Adipocyte (in vitro differentiated cells): ENCODE measurements at regions not wholly inside any gene's neighbourhood (a gene's known extent, or its start where the extent isn't known, plus 50 kb on each side); places are given as distances from the start of the nearest gene placed in this dataset.
A peak's percentile ranks its signal among the peaks of the same experiment; 100 is the strongest.

Source experiments
- DNase-seq: peaks from one replicate; pipeline ENCODE4 v3.0.0-alpha.2; 2015; ENCODE audit warnings: low read depth
- H3K27me3 ChIP-seq: replicated peaks from 2 replicates; pipeline ENCODE4 v1.7.0; 2013; ENCODE audit warnings: mild to moderate bottlenecking, low read length, moderate library complexity; ENCODE audit not compliant: control insufficient read depth, insufficient read depth
- H3K36me3 ChIP-seq: 2 replicates; pipeline ENCODE4 v1.7.0; 2013; ENCODE audit warnings: low read length, mild to moderate bottlenecking, moderate library complexity; ENCODE audit not compliant: control insufficient read depth, insufficient read depth, severe bottlenecking
- H3K4me1 ChIP-seq: 2 replicates; pipeline ENCODE4 v1.7.0; 2013; ENCODE audit warnings: mild to moderate bottlenecking, low read length, moderate library complexity; ENCODE audit not compliant: control insufficient read depth, insufficient read depth
- H3K4me3 ChIP-seq: 2 replicates; pipeline ENCODE4 v1.7.0; 2013; ENCODE audit warnings: mild to moderate bottlenecking, low read length, moderate library complexity
- H3K9ac ChIP-seq: 2 replicates; pipeline ENCODE4 v1.7.0; 2013; ENCODE audit warnings: mild to moderate bottlenecking, low read length, moderate library complexity
- H3K9me3 ChIP-seq: 2 replicates; pipeline ENCODE4 v1.7.0; 2013; ENCODE audit warnings: mild to moderate bottlenecking, low read length, moderate library complexity; ENCODE audit not compliant: control insufficient read depth

DNA sequence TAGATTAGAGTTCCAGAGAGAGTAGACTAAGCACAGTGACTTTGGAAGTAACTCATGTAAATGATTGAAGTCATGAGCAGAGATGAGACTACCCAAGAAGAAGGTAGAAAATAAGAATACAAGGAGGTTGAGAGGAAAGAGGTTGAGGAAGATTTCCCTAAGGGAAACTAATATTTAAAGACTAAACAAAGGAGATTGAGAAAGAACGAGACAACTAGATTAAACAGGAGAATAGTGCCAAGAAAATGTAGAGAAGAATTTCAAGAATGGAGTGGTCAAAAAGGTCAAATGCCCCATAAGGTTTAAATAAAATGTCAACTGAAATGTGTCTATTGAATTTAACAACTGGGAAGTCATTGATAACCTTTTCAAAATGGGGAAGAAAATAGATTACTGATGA is 59.0 kb downstream of the RPS29 start:
- no peaks in the 10 kb centered on the region for H3K27me3 ChIP-seq
- H3K9ac ChIP-seq = no peak overlapping the region
- no peak overlapping the region for H3K4me3 ChIP-seq
- peaks cover 5% of the 10 kb centered on the region for H3K4me1 ChIP-seq
- H3K36me3 ChIP-seq = no peaks in the 10 kb centered on the region
- DNase-seq = no peak
- no peaks in the 10 kb centered on the region for H3K9me3 ChIP-seq

DNA sequence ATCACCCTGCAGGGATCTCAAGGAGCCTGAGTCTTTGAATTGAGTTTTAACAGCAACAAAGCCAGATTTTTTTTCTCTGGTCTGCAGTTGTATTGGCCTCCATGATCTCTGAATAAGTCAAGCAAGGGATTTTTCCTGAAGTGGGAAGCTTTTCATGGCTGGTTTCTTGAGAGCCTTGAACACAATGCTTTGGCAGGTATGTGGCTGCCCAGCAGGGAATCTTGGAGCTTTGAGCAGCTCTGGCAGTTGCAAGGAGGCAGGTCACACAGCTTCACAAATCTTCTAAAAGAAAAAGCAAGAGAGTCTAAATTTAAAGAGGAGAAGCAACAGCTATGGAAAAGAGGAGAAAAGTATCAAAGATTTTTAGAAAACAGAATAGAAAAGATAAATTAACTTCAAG is 60.1 kb downstream of the RPS29 start:
- Histone ChIP-seq H3K4me3 (no peak overlapping the region), H3K9me3 (no peaks in the 10 kb centered on the region), H3K4me1 (peaks cover 5% of the 10 kb centered on the region), H3K27me3 (no peaks in the 10 kb centered on the region), H3K36me3 (no peaks in the 10 kb centered on the region), H3K9ac (no peak overlapping the region)
- DNase-seq = no peak

DNA sequence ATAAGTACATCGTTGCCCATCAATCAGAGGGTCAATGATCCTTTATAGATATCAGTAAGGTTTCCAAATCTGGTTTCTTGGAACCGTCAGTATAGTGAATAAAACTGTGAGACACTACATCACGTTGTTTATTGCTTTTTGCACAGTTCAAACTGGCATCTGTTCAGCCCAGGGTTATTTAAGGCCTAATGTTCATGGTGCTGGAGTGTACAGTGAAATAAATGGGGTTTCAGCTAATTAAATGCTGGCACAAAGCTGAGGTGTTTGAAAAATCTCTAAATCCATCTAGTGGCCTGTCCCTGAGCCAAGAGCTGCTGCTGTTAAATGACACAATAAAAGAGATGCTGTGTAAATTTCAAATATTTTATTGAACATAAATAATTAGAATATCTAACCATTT is 69.9 kb downstream of the RPS29 start:
- Histone ChIP-seq H3K4me3 (no peak overlapping the region), H3K36me3 (no peaks in the 10 kb centered on the region), H3K9me3 (no peaks in the 10 kb centered on the region), H3K27me3 (peaks cover 3% of the 10 kb centered on the region), H3K9ac (no peak overlapping the region), H3K4me1 (peaks cover 11% of the 10 kb centered on the region)
- DNase-seq = no peak

DNA sequence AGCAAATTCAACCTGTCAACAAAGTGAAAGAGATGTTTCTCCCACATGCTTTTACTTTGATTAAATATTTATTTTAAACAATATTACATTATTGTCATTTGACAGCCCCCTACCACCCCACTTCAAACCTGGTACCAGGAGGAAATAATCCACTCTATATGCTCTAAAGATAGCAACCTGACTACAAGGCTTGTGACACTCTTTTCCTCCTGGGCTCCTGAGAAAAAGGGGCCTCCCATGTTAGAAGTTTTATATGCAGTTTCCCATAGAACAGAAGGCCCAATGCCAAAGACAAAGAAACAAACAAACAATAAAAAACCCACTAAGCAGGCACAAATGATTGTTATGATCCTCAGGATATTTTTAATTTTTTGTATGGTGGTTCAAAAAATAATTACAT is 73.6 kb downstream of the RPS29 start:
- H3K9me3 ChIP-seq = peaks cover 5% of the 10 kb centered on the region
- no peak overlapping the region for H3K4me3 ChIP-seq
- DNase-seq = no peak
- H3K4me1 ChIP-seq = peaks cover 11% of the 10 kb centered on the region
- H3K27me3 ChIP-seq = no peaks in the 10 kb centered on the region
- H3K36me3 ChIP-seq = no peaks in the 10 kb centered on the region
- no peak overlapping the region for H3K9ac ChIP-seq

DNA sequence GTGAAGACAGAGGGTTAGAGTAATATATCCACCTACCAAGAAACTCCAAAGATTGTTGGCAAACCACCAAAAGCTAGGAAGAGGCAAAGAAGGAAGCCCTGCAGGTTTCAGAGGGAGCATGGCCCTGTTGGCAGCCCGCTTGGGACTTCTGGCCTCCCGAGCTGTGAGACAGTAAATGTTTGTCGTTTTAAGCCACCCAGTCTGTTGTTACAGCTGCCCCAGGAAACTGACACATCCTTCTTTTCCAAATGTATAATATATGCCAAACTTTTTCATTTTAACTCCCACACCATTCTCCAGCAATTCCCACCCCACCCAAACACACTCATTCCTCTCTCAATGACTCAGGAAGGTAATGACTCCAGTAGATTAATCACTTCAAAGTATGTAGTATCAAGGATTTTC is 74.0 kb downstream of the RPS29 start:
- H3K4me1 ChIP-seq = peaks cover 11% of the 10 kb centered on the region
- H3K36me3 ChIP-seq = no peaks in the 10 kb centered on the region
- peaks cover 5% of the 10 kb centered on the region for H3K9me3 ChIP-seq
- H3K27me3 ChIP-seq = no peaks in the 10 kb centered on the region
- no peak overlapping the region for H3K9ac ChIP-seq
- H3K4me3 ChIP-seq = no peak overlapping the region
- peak; percentile 23 for DNase-seq

DNA sequence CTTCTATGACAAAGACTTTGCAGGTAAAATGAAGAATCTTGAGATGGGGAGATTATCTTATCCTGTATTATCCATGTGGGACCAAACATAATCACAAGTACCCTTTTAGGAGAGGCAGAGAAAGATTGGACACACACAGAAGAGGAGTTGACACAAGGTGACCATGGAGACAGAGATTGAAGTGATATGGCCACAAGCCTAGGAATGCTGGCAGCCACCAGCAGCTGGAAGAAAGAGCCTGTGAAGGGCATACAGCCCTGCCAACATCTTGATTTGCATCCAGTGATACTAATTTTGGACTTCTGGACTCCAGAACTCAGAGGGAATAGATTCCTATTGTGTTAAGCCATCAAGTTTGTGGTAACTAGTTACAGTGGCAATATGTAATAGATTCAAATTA is 78.1 kb downstream of the RPS29 start:
- peaks cover 5% of the 10 kb centered on the region for H3K9me3 ChIP-seq
- H3K36me3 ChIP-seq = no peaks in the 10 kb centered on the region
- no peak for DNase-seq
- H3K27me3 ChIP-seq = no peaks in the 10 kb centered on the region
- peaks cover 11% of the 10 kb centered on the region for H3K4me1 ChIP-seq
- no peak overlapping the region for H3K9ac ChIP-seq
- no peak overlapping the region for H3K4me3 ChIP-seq

DNA sequence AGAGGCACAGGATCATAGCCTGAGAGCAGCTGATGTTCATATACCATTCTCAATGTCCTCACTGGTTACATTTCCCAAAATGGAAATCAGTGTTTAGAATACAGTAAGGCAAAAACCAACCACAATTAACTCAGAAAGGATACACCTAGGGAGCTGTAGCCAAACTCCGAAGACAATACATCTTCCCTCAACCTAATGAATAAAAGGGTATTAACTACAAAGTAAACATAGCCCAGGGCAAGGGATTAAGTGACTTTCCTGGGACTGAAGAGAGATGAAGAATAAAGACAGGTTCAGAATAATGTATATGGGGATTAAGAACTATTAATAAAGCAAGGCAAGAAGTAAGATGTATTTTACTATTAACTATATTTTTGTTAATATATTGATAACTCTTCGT is 79.5 kb downstream of the RPS29 start:
- Histone ChIP-seq H3K9ac (no peak overlapping the region), H3K4me3 (no peak overlapping the region)
- no peak for DNase-seq

DNA sequence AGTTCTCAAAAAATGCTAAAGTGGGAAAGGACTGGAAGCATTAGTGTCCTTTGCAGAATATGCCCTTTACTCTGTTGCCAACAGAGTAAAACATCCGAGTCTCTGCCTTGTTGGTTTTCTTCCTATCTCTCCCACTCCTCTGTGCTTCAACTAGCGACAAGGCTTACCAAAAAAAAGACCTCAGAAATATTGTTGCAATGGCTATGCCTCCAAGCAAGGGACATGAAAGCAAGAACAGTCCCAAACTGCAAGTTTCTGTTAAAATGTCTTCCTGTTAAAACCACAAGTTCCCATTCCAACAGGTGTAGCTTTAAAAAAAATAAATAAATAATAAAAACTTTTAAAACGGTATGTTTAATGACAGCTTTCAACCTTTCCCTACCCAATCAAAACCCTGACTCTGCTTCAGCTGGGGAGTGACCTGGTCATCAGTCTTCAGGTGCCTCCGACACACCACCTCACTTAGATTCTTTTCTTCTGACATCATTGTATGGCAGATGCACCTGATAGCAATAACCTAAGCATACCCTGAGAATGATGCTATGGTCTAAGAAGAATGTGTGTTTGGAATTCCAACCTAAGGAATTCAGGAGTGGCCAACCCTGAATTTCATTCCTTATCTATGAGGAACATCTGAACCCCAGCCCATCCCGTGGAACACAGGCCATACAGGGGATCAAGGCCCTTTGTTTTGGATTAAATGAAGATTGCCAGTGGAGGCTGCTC is 81.0 kb downstream of the RPS29 start:
- H3K9ac ChIP-seq = no peak overlapping the region
- no peaks in the 10 kb centered on the region for H3K4me1 ChIP-seq
- peaks cover 13% of the 10 kb centered on the region for H3K27me3 ChIP-seq
- no peak overlapping the region for H3K4me3 ChIP-seq
- no peaks in the 10 kb centered on the region for H3K36me3 ChIP-seq
- DNase-seq = no peak
- H3K9me3 ChIP-seq = peaks cover 5% of the 10 kb centered on the region

More for the DNA sequence above, 79.5 kb downstream of the RPS29 start:
- Histone ChIP-seq H3K27me3 (peaks cover under 1% of the 10 kb centered on the region), H3K9me3 (peaks cover 5% of the 10 kb centered on the region), H3K4me1 (no peaks in the 10 kb centered on the region), H3K36me3 (no peaks in the 10 kb centered on the region)

DNA sequence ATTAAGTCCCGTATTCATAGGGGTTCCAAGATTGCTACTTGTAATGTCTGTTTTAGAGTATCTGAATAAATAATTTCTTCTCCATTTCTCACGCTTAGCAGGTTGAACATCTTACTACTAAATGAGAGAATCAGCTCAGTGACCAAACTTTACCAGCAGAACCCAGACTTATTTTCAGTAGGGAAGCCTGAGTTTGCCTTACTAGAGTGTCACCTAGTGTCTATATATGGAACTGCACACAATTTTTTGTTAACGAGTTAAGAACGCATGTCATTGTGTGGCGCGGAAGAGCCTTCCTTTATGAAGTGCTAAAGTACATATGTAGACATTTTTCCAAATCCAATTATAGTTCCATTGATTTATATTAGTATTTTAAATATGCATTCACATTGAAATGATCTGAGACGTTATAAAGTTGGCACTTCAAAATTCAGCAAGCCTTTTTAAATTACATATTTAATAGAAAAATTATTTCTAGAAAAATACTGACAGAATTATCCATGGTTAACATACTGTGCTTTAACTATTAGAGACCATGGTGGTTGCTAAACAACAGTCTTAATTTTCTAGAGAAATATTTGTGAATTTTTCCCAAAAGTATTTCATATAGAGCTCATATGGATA is 88.3 kb downstream of the RPS29 start:
- H3K36me3 ChIP-seq = no peaks in the 10 kb centered on the region
- no peaks in the 10 kb centered on the region for H3K4me1 ChIP-seq
- peaks cover 18% of the 10 kb centered on the region for H3K27me3 ChIP-seq
- no peak overlapping the region for H3K4me3 ChIP-seq
- H3K9ac ChIP-seq = no peak overlapping the region
- peak; percentile 87 for DNase-seq
- no peaks in the 10 kb centered on the region for H3K9me3 ChIP-seq

DNA sequence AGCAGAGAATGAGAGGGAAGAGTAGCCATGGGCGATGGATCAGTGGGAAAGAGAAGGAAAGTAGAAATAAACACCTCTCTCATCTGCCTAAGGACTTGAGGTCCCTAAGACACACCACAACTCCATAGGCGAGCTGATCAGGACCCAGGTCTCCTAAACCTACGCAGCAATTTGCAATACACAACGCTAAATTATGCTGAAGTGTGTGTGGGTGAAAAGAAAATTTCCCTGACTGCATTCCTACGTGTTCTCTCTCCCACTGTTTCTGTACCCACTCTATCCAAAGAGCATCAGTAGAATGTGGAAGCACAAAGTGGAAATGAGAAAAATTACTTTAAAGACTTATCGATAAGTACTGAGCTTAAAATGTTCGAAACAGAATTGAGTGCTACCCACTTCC is 88.9 kb downstream of the RPS29 start:
- Histone ChIP-seq H3K36me3 (no peaks in the 10 kb centered on the region), H3K9me3 (no peaks in the 10 kb centered on the region), H3K4me1 (no peaks in the 10 kb centered on the region), H3K4me3 (no peak overlapping the region), H3K27me3 (peaks cover 18% of the 10 kb centered on the region), H3K9ac (no peak overlapping the region)
- DNase-seq = no peak

DNA sequence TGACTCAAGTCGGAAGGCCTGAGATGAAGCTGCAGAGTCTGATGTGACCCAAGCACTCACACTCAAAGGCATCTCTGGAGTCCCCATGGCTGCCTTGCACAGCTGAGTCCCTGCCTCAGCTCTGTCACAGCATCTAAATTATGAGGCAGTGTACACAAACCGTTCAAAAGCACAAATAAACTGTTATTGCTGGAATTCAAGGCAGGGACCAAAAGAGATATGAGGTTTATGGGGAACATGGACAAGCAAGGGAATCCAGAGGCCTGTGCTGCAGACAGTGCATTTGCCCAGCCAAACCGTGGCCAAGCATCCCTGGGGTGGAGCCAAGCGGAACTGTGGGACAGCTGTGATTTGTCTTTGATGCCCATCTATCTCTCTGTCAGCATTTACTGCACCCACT is 91.3 kb downstream of the RPS29 start:
- H3K4me1 ChIP-seq = no peaks in the 10 kb centered on the region
- no peak for DNase-seq
- H3K27me3 ChIP-seq = peaks cover 1% of the 10 kb centered on the region
- H3K9me3 ChIP-seq = no peaks in the 10 kb centered on the region
- no peaks in the 10 kb centered on the region for H3K36me3 ChIP-seq
- H3K4me3 ChIP-seq = no peak overlapping the region
- H3K9ac ChIP-seq = no peak overlapping the region

DNA sequence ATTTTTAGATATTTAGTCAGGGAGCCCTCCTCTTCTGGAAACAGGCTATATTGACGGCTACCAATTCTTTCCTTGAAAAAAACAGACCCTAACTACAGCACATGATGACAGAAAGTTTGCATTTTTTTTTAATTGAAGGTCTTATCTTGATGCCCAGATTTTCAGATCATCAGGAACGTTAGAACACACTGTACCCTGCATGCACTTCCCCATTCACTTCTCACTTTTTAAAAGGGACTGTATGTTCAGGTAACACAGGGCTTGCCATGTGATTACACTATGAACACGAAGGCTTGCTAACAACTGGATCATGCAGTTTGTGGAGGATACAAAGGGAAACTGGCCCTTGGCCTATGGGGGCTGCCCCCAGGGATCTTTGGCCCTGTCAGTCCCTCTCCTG is 92.6 kb downstream of the RPS29 start:
- no peaks in the 10 kb centered on the region for H3K36me3 ChIP-seq
- no peaks in the 10 kb centered on the region for H3K4me1 ChIP-seq
- H3K4me3 ChIP-seq = no peak overlapping the region
- no peaks in the 10 kb centered on the region for H3K27me3 ChIP-seq
- no peaks in the 10 kb centered on the region for H3K9me3 ChIP-seq
- no peak overlapping the region for H3K9ac ChIP-seq
- no peak for DNase-seq
